ENCODE measurements at regions not wholly inside any gene's neighbourhood (a gene's known extent, or its start where the extent isn't known, plus 50 kb on each side); places are given as distances from the start of the nearest gene placed in this dataset.
A peak's percentile ranks its signal among the peaks of the same experiment; 100 is the strongest.
"Not testable (repeated sequence)": the region's sequence is repeated elsewhere in the genome, so short reads cannot be mapped to it uniquely, and the experiment has no call there.

- DNase-seq, result no peak
Measured at GRCh38 chr12:62163368-62163767, 96.8 kb upstream of the USP15 start.

GRCh38 chr12:62164036-62164435, 96.2 kb upstream of the USP15 start:
- no peak for DNase-seq

- no peak for DNase-seq
Measured at GRCh38 chr12:62166525-62166924, 93.7 kb upstream of the USP15 start.

- no peak for DNase-seq
Measured at GRCh38 chr12:62168411-62168810, 91.8 kb upstream of the USP15 start.

GRCh38 chr12:62170241-62170640, 90.0 kb upstream of the USP15 start:
- DNase-seq, result no peak

GRCh38 chr12:62190689-62191490, 69.3 kb upstream of the USP15 start:
- no peak for DNase-seq

GRCh38 chr12:62191491-62192179, 68.6 kb upstream of the USP15 start:
- peak; percentile 26 for DNase-seq

- peak; percentile 82 for DNase-seq
Measured at GRCh38 chr12:62192180-62192902, 67.9 kb upstream of the USP15 start.

- DNase-seq, result no peak
Measured at GRCh38 chr12:62192903-62193250, 67.3 kb upstream of the USP15 start.

- no peak for DNase-seq
Measured at GRCh38 chr12:62194031-62194430, 66.2 kb upstream of the USP15 start.

- no peak for DNase-seq
Measured at GRCh38 chr12:62194616-62195015, 65.6 kb upstream of the USP15 start.

GRCh38 chr12:62196146-62196545, 64.1 kb upstream of the USP15 start:
- no peak for DNase-seq

GRCh38 chr12:62202861-62203260, 57.3 kb upstream of the USP15 start:
- not testable (repeated sequence) for DNase-seq

- no peak for DNase-seq
Measured at GRCh38 chr12:62205346-62205745, 54.9 kb upstream of the USP15 start.

GRCh38 chr12:62207248-62207647, 53.0 kb upstream of the USP15 start:
- DNase-seq, result no peak

Data from EL (cell line).